GM12874 (cell line): ENCODE measurements at regions not wholly inside any gene's neighbourhood (a gene's known extent, or its start where the extent isn't known, plus 50 kb on each side); places are given as distances from the start of the nearest gene placed in this dataset.

Experiments used
- TF ChIP-seq, protein P1 (sequence below): IDR thresholded peaks from 2 replicates; pipeline ENCODE4 v1.5.1; 2011; ENCODE audit warnings: low read depth, mild to moderate bottlenecking, control low read depth, low read length, moderate library complexity; ENCODE audit not compliant: insufficient read depth

DNA sequence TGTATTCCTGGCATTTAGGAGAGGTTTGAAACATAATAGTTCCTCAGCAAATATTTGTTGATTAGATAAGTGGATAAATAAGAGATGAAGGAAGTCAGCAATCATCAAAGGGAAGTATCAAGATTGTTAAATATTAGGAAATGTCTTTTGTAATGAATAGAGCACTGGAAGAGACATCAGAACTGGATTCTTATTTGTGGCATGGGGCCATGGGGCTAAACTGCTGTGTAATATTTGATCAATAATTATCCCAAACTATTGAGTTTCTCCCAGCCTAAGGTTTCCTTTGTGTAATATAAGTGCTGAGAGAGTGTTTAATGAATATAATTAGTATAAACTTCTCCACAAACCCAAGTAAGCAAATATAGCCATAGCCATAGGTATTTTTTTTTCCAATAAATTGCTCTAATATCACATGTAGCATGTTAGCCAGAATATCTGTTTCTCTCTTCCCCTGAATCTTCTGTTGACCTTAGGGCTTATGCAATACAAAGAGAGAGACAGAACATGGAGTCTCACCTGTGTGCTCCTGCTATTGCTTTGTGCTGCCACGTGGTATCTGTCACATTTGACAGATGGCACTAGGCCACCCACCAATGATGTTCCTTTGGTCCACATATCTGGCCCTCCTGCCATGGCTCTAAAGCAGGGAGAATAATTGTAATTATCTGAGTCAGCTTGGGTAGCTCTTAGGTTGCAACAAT, 658.7 kb downstream of the SOX5 start:
- TF ChIP-seq, protein P1, sequence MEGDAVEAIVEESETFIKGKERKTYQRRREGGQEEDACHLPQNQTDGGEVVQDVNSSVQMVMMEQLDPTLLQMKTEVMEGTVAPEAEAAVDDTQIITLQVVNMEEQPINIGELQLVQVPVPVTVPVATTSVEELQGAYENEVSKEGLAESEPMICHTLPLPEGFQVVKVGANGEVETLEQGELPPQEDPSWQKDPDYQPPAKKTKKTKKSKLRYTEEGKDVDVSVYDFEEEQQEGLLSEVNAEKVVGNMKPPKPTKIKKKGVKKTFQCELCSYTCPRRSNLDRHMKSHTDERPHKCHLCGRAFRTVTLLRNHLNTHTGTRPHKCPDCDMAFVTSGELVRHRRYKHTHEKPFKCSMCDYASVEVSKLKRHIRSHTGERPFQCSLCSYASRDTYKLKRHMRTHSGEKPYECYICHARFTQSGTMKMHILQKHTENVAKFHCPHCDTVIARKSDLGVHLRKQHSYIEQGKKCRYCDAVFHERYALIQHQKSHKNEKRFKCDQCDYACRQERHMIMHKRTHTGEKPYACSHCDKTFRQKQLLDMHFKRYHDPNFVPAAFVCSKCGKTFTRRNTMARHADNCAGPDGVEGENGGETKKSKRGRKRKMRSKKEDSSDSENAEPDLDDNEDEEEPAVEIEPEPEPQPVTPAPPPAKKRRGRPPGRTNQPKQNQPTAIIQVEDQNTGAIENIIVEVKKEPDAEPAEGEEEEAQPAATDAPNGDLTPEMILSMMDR = no peak

DNA sequence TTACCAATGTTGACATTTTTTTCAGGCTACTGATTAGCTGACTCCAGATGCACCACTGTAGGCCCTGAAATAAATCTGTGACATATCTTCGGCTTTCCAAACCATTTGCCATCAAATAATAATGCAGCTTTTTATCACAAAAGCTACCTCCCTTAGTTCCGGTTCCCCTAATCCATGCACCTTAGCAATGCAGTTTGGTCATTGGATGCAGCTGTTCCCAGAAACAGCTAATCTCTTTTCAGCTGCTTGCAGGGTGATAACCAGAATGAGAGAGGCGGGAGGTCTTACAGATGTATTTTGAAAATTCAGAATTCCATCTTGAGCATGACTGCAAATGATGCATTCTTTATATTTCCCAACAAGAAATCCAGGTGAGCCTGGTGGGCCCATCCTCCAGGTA, 646.2 kb downstream of the SOX5 start:
- TF ChIP-seq, protein P1 = no peak

DNA sequence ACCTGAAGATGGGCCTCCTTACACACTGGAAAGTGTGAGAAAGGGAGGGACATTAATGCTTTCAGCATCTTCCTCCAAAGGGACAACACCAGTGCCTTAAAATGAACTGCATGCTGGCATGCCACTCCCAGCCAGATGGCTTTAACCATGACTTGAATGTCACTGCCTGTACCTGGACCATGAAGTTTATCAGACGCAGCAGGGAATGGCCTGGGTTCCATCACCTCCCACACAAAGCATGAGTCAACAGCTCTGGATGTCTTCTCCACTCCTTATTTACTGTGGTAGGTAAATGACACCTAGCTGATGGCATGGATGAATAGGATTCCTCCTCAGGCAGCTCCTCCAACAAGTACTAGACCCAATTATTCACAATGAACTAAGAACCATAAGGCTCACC, 645.6 kb downstream of the SOX5 start:
- TF ChIP-seq, protein P1 = no peak

DNA sequence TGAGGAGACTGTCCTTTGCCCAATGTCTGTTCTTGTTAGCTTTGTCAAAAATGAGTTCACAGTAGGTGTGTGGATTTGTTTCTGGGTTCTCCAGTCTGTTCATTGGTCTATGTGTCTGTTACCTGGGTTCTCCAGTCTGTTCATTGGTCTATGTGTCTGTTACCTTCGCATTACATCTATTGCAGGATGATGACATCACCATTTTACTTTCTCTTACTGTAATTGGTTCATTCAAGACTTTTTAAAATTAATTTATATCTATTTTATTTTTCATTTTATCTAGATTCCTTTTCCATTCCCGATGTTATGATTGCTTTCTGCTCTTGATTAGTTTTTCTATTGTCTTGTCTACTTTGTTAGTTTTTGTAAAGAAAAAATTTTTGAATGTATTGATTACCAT, 615.5 kb downstream of the SOX5 start:
- TF ChIP-seq, protein P1 = no peak

DNA sequence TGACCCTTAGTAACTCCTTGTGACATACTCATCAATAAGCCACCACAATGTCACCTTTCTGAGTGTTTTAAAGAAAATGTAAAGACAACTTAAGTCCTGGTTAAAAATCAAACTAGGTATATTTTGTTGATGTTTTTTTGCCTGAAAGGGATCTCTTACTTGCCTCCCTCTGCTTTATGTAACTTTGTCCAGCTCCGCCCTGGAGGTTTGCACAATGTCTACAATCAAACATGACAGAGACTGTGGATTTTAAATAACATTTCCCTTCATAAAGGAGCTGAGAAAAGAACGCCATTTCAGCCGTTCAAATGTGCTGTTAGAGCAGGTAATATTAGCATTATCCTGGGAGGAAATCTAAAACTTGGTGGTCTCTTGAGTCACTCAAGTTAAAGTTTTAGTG, 613.9 kb downstream of the SOX5 start:
- TF ChIP-seq, protein P1 = no peak

DNA sequence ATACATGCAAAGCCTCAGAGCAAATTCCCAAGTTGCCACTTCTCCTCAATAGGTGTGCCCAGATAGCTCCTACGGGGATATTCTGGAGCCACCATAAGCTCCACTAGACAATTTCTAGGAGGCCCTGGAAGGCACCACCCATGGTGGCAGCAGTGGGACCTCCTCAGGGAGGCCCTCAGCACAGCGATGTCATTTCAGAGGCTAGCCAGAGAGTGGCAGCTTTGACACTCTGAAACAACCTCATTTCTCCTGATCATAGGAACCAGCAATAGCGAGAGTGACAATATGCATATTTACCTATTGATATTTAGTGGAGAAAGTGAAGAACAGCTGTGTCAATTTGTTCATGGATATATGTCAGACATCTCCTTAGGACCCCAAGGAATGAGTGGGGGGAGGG, 612.3 kb downstream of the SOX5 start:
- TF ChIP-seq, protein P1 = no peak

DNA sequence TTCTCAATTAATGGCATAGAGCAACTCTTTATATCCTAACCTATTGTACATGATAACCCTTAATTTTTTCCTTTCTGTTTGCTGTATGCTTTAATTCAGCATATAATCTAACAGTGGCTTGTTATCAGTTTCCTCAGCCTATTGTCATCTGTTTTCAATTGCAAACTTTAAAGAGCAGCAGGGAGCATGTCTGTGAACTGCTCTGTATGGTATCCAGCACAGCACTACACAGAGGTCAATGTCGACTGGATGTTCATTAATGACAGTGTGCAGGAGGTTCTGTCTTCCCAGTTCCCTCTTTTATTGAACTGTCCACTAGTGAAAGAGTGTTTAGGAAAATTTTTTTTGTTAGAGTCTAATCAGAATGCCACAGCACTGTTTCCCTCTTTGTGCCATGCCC, 609.1 kb downstream of the SOX5 start:
- TF ChIP-seq, protein P1 = no peak
